ENCODE measurements at regions not wholly inside any gene's neighbourhood (a gene's known extent, or its start where the extent isn't known, plus 50 kb on each side); places are given as distances from the start of the nearest gene placed in this dataset.

DNA sequence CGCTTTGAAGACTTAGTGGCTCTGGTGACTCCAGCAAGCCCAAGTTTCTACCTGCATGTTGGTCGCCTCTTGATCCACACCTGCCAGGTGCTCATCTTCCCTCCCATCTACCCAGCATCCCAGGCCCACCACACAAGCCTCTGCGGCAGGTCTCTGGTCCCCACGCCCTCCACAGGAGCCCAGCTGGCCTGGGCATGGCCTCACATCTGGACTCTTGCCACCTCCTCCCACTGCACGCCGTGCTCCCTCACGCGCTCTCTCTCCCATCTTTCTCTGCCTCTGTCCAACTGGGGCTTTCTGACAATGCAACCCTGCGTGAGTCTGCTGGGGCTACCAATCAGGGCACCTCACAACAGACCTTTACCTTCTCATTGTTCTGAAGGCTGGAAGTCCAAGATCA, 50.2 kb upstream of the FGFR2 start:
- no peak overlapping the region for H3K27ac Mint-ChIP-seq
- H3K4me1 Mint-ChIP-seq = no peaks in the 10 kb centered on the region
- TF ChIP-seq, protein P1, sequence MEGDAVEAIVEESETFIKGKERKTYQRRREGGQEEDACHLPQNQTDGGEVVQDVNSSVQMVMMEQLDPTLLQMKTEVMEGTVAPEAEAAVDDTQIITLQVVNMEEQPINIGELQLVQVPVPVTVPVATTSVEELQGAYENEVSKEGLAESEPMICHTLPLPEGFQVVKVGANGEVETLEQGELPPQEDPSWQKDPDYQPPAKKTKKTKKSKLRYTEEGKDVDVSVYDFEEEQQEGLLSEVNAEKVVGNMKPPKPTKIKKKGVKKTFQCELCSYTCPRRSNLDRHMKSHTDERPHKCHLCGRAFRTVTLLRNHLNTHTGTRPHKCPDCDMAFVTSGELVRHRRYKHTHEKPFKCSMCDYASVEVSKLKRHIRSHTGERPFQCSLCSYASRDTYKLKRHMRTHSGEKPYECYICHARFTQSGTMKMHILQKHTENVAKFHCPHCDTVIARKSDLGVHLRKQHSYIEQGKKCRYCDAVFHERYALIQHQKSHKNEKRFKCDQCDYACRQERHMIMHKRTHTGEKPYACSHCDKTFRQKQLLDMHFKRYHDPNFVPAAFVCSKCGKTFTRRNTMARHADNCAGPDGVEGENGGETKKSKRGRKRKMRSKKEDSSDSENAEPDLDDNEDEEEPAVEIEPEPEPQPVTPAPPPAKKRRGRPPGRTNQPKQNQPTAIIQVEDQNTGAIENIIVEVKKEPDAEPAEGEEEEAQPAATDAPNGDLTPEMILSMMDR (IDR thresholded peaks at IDR 0.05; ENCODE audit: unreplicated experiment in 3 of 3) = no peak
- no peaks in the 10 kb centered on the region for H3K36me3 Mint-ChIP-seq (ENCODE audit: low read depth)
- H3K9me3 Mint-ChIP-seq = peaks cover 8% of the 10 kb centered on the region
- peaks cover 62% of the 10 kb centered on the region for H3K27me3 Mint-ChIP-seq (ENCODE audit: low read depth)
- H3K4me3 Mint-ChIP-seq = no peak overlapping the region

DNA sequence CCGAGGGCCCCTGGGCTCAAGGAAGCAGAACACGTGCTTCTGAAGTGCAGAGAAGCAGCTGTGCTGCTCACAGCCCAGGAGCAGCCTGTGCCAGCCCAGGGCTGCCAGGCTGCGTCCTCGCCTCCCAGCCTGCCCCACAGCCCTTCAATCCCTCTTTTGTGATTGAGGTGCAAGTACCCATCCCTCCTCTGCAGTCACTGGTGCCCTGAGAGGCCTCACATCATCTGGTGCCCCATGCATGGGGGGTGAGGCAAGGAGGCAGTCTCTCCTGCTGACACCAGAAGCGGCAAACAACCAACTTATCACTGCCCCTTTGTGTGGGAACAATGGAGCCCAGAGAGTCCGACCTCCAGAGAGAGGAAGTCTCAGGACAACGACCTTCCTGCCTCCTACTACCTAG, 49.8 kb upstream of the FGFR2 start:
- TF ChIP-seq, protein P1 (IDR thresholded peaks at IDR 0.05; ENCODE audit: unreplicated experiment in 3 of 3) = no peak
- Mint-ChIP-seq H3K4me3 (no peak overlapping the region), H3K27me3 (ENCODE audit: low read depth) (peaks cover 59% of the 10 kb centered on the region), H3K36me3 (ENCODE audit: low read depth) (no peaks in the 10 kb centered on the region), H3K27ac (no peak overlapping the region), H3K9me3 (peaks cover 8% of the 10 kb centered on the region), H3K4me1 (no peaks in the 10 kb centered on the region)

Data from nephron (organoid).